HCT116 (cell line): ENCODE measurements at regions not wholly inside any gene's neighbourhood (a gene's known extent, or its start where the extent isn't known, plus 50 kb on each side); places are given as distances from the start of the nearest gene placed in this dataset.

Experiments
- ATAC-seq: fragments of 200-7000 bp; cut with Tn5 transposase; 2 replicates; pipeline ENCODE4 v1.9.1; 2020; ENCODE audit warnings: mild to moderate bottlenecking, moderate library complexity
- BruUV-seq: library from RNA; stranded (reverse); fragments of 400-500 nt; replicated peaks from 2 replicates; lab custom pipeline; 2021; lab: Mats Ljungman, UMichigan
- CTCF ChIA-PET: fragments of 300-600 bp; sonication (Branson Sonifier 250); formaldehyde crosslinking; loops from one replicate; lab custom pipeline; 2021; ENCODE audit warnings: antibody characterized with exemption; lab: Charles Lee
- POLR2A ChIA-PET: fragments of 300-600, 350-600 bp; sonication (Branson Sonifier 250); formaldehyde crosslinking; loops from one replicate; lab custom pipeline; 2021; ENCODE audit warnings: antibody characterized with exemption; lab: Charles Lee
- RAD21 ChIA-PET, 2 experiments: fragments of 300-600 bp; sonication (Branson Sonifier 250); formaldehyde crosslinking; loops; one replicate each; lab custom pipeline; 2023; ENCODE audit warnings: low total read pairs in 2 of 2; ENCODE audit not compliant: uncharacterized antibody in 2 of 2, unreplicated experiment in 2 of 2, low non-redundant PET in 1 of 2; lab: Charles Lee
- DNase-seq: peaks from one replicate; pipeline ENCODE4 v3.0.0-alpha.2; 2010; ENCODE audit warnings: low read depth, low spot score
- H2AFZ ChIP-seq: fragments of 200-600 bp; shearing (Covaris generic), sonication (generic); 2 replicates; pipeline ENCODE4 v1.6.1; 2017; ENCODE audit warnings: low read depth, mixed run types, mixed read lengths, antibody characterized with exemption, low read length; ENCODE audit not compliant: poor library complexity, severe bottlenecking
- H3K27ac ChIP-seq: 2 replicates; pipeline ENCODE4 v1.5.1; 2012; ENCODE audit warnings: low read depth, low read length
- H3K27me3 ChIP-seq: fragments of 200-600 bp; sonication (generic); 2 replicates; pipeline ENCODE4 v1.6.1; 2016; ENCODE audit warnings: mixed run types, low read length, mixed read lengths; ENCODE audit not compliant: insufficient read depth
- H3K36me3 ChIP-seq, 2 experiments: fragments of 200-500 bp in 1 of 2; fragments of 200-600 bp in 1 of 2; sonication (Bioruptor generic) in 1 of 2; sonication (generic) in 1 of 2; 2 replicates each; pipeline versions ENCODE4 v1.5.1 to v1.6.1; 2014 to 2016; ENCODE audit warnings: low read length in 2 of 2, inconsistent platforms in 1 of 2, mixed read lengths in 1 of 2, mixed run types in 1 of 2; ENCODE audit not compliant: insufficient read depth in 2 of 2, control insufficient read depth in 1 of 2
- H3K4me1 ChIP-seq, 2 experiments: fragments of 200-600 bp in 1 of 2; sonication (generic) in 1 of 2; 2 replicates each; pipeline versions ENCODE4 v1.5.1 to v1.6.1; 2012 to 2017; ENCODE audit warnings: low read length in 2 of 2, inconsistent platforms in 1 of 2, mild to moderate bottlenecking in 1 of 2, mixed read lengths in 1 of 2, mixed run types in 1 of 2, moderate library complexity in 1 of 2; ENCODE audit not compliant: insufficient read depth in 2 of 2, control insufficient read depth in 1 of 2
- H3K4me2 ChIP-seq: fragments of 200-600 bp; sonication (generic); 2 replicates; pipeline ENCODE4 v1.6.1; 2017; ENCODE audit warnings: mixed run types, low read length, mixed read lengths
- H3K4me3 ChIP-seq, 2 experiments: fragments of 200-600 bp in 1 of 2; sonication (generic) in 1 of 2; replicated peaks in 1 of 2; 2 replicates each; pipeline ENCODE4 v1.5.1; 2011 to 2016; ENCODE audit warnings: low read length in 2 of 2, control low read depth in 1 of 2, low read depth in 1 of 2, mild to moderate bottlenecking in 1 of 2, mixed read lengths in 1 of 2, mixed run types in 1 of 2
- H3K79me2 ChIP-seq: fragments of 200-600 bp; sonication (generic); 2 replicates; pipeline ENCODE4 v1.6.1; 2017; ENCODE audit warnings: mild to moderate bottlenecking, mixed run types, low read length, moderate library complexity, mixed read lengths; ENCODE audit not compliant: insufficient read depth
- H3K9ac ChIP-seq: fragments of 200-600 bp; sonication (generic); 2 replicates; pipeline ENCODE4 v1.6.1; 2016; ENCODE audit warnings: low read length, mixed read lengths
- H3K9me2 ChIP-seq: fragments of 200-600 bp; sonication (generic), shearing (Covaris generic); 2 replicates; pipeline ENCODE4 v1.6.1; 2017; ENCODE audit warnings: mixed run types, mild to moderate bottlenecking, moderate library complexity; ENCODE audit not compliant: insufficient read depth
- H3K9me3 ChIP-seq, 2 experiments: fragments of 200-500 bp in 1 of 2; fragments of 200-600 bp in 1 of 2; sonication (Bioruptor generic) in 1 of 2; sonication (generic) in 1 of 2; 2 replicates each; pipeline ENCODE4 v1.6.1; 2014 to 2017; ENCODE audit warnings: low read length in 2 of 2, mixed read lengths in 2 of 2, inconsistent platforms in 1 of 2, low read depth in 1 of 2, mild to moderate bottlenecking in 1 of 2, mixed run types in 1 of 2, moderate library complexity in 1 of 2; ENCODE audit not compliant: control insufficient read depth in 1 of 2, insufficient read depth in 1 of 2
- H4K20me1 ChIP-seq: fragments of 200-600 bp; sonication (generic), shearing (Covaris generic); 2 replicates; pipeline ENCODE4 v1.6.1; 2017; ENCODE audit warnings: mixed run types, mild to moderate bottlenecking, moderate library complexity; ENCODE audit not compliant: insufficient read depth
- ATF3 ChIP-seq: IDR thresholded peaks from 2 replicates; pipeline ENCODE4 v1.6.1; 2012
- ELF1 ChIP-seq: IDR thresholded peaks from 2 replicates; pipeline ENCODE4 v1.6.1; 2012; ENCODE audit warnings: low read depth, borderline replicate concordance
- EZH2 ChIP-seq: fragments of 200-600 bp; sonication (generic); IDR thresholded peaks from 2 replicates; pipeline ENCODE4 v1.6.1; 2017; ENCODE audit warnings: antibody characterized with exemption, mixed run types
- FOSL1 ChIP-seq: IDR thresholded peaks from 2 replicates; pipeline ENCODE4 v1.6.1; 2012; ENCODE audit warnings: low read depth
- JUND ChIP-seq: IDR thresholded peaks from 2 replicates; pipeline ENCODE4 v1.6.1; 2012
- MAX ChIP-seq: IDR thresholded peaks from 2 replicates; pipeline ENCODE4 v1.6.1; 2012
- POLR2AphosphoS5 ChIP-seq: IDR thresholded peaks from 2 replicates; pipeline ENCODE4 v1.6.1; 2011; ENCODE audit warnings: mild to moderate bottlenecking, low read depth, low read length, moderate library complexity
- RAD21 ChIP-seq: IDR thresholded peaks from 2 replicates; pipeline ENCODE4 v1.6.1; 2012; ENCODE audit warnings: low read depth, mild to moderate bottlenecking
- REST ChIP-seq: IDR thresholded peaks from 2 replicates; pipeline ENCODE4 v1.6.1; 2012; ENCODE audit warnings: low read depth
- SP1 ChIP-seq: IDR thresholded peaks from 2 replicates; pipeline ENCODE4 v1.6.1; 2012; ENCODE audit warnings: low read depth
- YY1 ChIP-seq: IDR thresholded peaks from 2 replicates; pipeline ENCODE4 v1.6.1; 2011; ENCODE audit warnings: low read length, low read depth, moderate library complexity, mild to moderate bottlenecking; ENCODE audit not compliant: insufficient replicate concordance; ENCODE audit errors: extremely low read depth
- ZBTB33 ChIP-seq: IDR thresholded peaks from 2 replicates; pipeline ENCODE4 v1.6.1; 2011; ENCODE audit warnings: mild to moderate bottlenecking, low read length, moderate library complexity; ENCODE audit not compliant: insufficient replicate concordance; ENCODE audit errors: extremely low read depth
- ZNF274 ChIP-seq: fragments of 200-500 bp; sonication (Bioruptor generic); IDR thresholded peaks from 2 replicates; pipeline ENCODE4 v1.6.1; 2014; ENCODE audit warnings: mild to moderate bottlenecking, low read depth, low read length, inconsistent platforms
- intact Hi-C: fragments of 100-400 bp; cut with micrococcal nuclease; formaldehyde crosslinking; loops from 2 replicates; pipeline ENCODE4 v1.10.0; 2022

GRCh38 chr1:239091537-239091936, 294.8 kb upstream of the CHRM3 start (continued):
- TF ChIP-seq REST (no peak), FOSL1 (no peak), MAX (no peak), ATF3 (no peak)

- Histone ChIP-seq H4K20me1 (no peaks in the 10 kb centered on the region), H3K4me2 (no peak overlapping the region), H3K4me3 (no peak overlapping the region), H3K9me3 (peaks cover 5 to 23% of the 10 kb centered on the region in 2 experiments; a peak in 2 of 4 replicates), H3K79me2 (no peaks in the 10 kb centered on the region), H2AFZ (no peak overlapping the region), H3K27me3 (no peaks in the 10 kb centered on the region), H3K4me1 (no peaks in the 10 kb centered on the region), H3K9ac (no peak overlapping the region), H3K36me3 (no peaks in the 10 kb centered on the region), H3K9me2 (no peaks in the 10 kb centered on the region), H3K27ac (no peak overlapping the region)
- ChIA-PET POLR2A (no interaction called here), CTCF (no interaction called here), RAD21 (no interaction called here)
- no peak for DNase-seq
- no peak for TF ChIP-seq ZBTB33
- TF ChIP-seq REST = no peak
- TF ChIP-seq JUND = no peak
- TF ChIP-seq RAD21 = no peak
- TF ChIP-seq ATF3 = no peak
- TF ChIP-seq EZH2 = no peak
- no peak for TF ChIP-seq POLR2AphosphoS5
- no peak for TF ChIP-seq ZNF274
- no peak for TF ChIP-seq ELF1
- TF ChIP-seq SP1 = no peak
- no peak for TF ChIP-seq YY1
- BruUV-seq = no TSS peak
- intact Hi-C loops = no loop called here
- ATAC-seq = no peak
Observed at GRCh38 chr1:239084459-239085080, 301.8 kb upstream of the CHRM3 start.
